ENCODE measurements at regions not wholly inside any gene's neighbourhood (a gene's known extent, or its start where the extent isn't known, plus 50 kb on each side); places are given as distances from the start of the nearest gene placed in this dataset.

GRCh38 chr1:228802386-228803220, 67.3 kb downstream of the RHOU start (continued):
- TF ChIP-seq FOXA1 (IDR thresholded peaks at IDR 0.05) (no peak), RAD21 (IDR thresholded peaks at IDR 0.05) (peak in 1 of 2 donors; percentile 18), NR2F2 (IDR thresholded peaks at IDR 0.05) (peak; percentile 94), HNF4A (conservative IDR thresholded peaks at IDR 0.05) (no peak)
- TF ChIP-seq, protein P1, sequence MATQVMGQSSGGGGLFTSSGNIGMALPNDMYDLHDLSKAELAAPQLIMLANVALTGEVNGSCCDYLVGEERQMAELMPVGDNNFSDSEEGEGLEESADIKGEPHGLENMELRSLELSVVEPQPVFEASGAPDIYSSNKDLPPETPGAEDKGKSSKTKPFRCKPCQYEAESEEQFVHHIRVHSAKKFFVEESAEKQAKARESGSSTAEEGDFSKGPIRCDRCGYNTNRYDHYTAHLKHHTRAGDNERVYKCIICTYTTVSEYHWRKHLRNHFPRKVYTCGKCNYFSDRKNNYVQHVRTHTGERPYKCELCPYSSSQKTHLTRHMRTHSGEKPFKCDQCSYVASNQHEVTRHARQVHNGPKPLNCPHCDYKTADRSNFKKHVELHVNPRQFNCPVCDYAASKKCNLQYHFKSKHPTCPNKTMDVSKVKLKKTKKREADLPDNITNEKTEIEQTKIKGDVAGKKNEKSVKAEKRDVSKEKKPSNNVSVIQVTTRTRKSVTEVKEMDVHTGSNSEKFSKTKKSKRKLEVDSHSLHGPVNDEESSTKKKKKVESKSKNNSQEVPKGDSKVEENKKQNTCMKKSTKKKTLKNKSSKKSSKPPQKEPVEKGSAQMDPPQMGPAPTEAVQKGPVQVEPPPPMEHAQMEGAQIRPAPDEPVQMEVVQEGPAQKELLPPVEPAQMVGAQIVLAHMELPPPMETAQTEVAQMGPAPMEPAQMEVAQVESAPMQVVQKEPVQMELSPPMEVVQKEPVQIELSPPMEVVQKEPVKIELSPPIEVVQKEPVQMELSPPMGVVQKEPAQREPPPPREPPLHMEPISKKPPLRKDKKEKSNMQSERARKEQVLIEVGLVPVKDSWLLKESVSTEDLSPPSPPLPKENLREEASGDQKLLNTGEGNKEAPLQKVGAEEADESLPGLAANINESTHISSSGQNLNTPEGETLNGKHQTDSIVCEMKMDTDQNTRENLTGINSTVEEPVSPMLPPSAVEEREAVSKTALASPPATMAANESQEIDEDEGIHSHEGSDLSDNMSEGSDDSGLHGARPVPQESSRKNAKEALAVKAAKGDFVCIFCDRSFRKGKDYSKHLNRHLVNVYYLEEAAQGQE (IDR thresholded peaks at IDR 0.05), result no peak

DNA sequence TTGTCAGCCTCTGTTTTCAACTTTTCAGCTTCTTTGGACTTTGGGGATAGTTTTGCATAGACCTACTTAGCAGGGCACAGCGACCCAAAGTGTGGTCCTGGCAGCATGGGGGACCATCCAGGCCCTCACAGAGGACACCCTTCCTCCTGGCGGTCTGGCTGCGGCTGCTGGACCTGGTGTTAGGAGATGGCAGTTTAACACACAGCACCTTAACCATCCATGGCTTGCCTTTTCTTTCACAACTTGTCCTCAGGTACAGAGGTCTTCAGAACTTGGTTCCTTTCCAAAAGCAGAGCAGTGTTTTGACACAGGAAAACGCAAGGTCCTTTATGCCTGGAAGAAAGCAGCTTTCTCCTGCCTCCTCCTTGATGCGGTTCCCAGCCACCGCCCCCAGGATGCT, 68.1 kb downstream of the RHOU start:
- DNase-seq (ENCODE audit: low spot score), result no peak
- WGBS, result 47% methylated on average over 6 of the region's 6 CpGs
- Histone ChIP-seq H3K4me3 (ENCODE audit: low read depth in 1 of 3, low read length in 3 of 3) (no peak overlapping the region), H3K27ac (ENCODE audit: low read depth in 1 of 2, low read length in 2 of 2) (no peak overlapping the region), H3K4me1 (ENCODE audit: control insufficient read depth in 4 of 4, insufficient read depth in 4 of 4, low read length in 3 of 4) (peaks cover 4 to 14% (median 8%) of the 10 kb centered on the region in 4 donors), H3K27me3 (ENCODE audit: control insufficient read depth in 4 of 4, insufficient read depth in 4 of 4, low read length in 3 of 4) (no peaks in the 10 kb centered on the region), H3K36me3 (ENCODE audit: control insufficient read depth in 4 of 4, insufficient read depth in 3 of 4, low read depth in 1 of 4, low read length in 3 of 4) (no peaks in the 10 kb centered on the region), H3K9me3 (ENCODE audit: control insufficient read depth in 4 of 4, low read length in 3 of 4) (no peaks in the 10 kb centered on the region), H3K9ac (ENCODE audit: low read depth in 1 of 2, low read length in 2 of 2) (no peak overlapping the region)
- no peak for TF ChIP-seq FOXA1 (IDR thresholded peaks at IDR 0.05)
- TF ChIP-seq EGR1 (IDR thresholded peaks at IDR 0.05; ENCODE audit: low read depth in 2 of 2), result no peak
- no peak for TF ChIP-seq CTCF (IDR thresholded peaks at IDR 0.05; ENCODE audit: low read depth, low read length, missing input control)
- TF ChIP-seq GABPA (IDR thresholded peaks at IDR 0.05 in 1 of 2, conservative IDR thresholded peaks at IDR 0.05 in 1 of 2), result no peak
- TF ChIP-seq, protein P2, sequence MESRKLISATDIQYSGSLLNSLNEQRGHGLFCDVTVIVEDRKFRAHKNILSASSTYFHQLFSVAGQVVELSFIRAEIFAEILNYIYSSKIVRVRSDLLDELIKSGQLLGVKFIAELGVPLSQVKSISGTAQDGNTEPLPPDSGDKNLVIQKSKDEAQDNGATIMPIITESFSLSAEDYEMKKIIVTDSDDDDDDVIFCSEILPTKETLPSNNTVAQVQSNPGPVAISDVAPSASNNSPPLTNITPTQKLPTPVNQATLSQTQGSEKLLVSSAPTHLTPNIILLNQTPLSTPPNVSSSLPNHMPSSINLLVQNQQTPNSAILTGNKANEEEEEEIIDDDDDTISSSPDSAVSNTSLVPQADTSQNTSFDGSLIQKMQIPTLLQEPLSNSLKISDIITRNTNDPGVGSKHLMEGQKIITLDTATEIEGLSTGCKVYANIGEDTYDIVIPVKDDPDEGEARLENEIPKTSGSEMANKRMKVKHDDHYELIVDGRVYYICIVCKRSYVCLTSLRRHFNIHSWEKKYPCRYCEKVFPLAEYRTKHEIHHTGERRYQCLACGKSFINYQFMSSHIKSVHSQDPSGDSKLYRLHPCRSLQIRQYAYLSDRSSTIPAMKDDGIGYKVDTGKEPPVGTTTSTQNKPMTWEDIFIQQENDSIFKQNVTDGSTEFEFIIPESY (IDR thresholded peaks at IDR 0.05), result peak; percentile 30
- peak; percentile 23 to 77 for TF ChIP-seq JUND (IDR thresholded peaks at IDR 0.05)
- TF ChIP-seq TAF1 (conservative IDR thresholded peaks at IDR 0.05), result no peak
- TF ChIP-seq HNF4A (conservative IDR thresholded peaks at IDR 0.05), result peak; percentile 98 to 99
- peak; percentile 77 for TF ChIP-seq YY1 (IDR thresholded peaks at IDR 0.05)
- no peak for TF ChIP-seq NR2F2 (IDR thresholded peaks at IDR 0.05)
- TF ChIP-seq HNF4G (IDR thresholded peaks at IDR 0.05), result peak; percentile 96
- TF ChIP-seq, protein P3, sequence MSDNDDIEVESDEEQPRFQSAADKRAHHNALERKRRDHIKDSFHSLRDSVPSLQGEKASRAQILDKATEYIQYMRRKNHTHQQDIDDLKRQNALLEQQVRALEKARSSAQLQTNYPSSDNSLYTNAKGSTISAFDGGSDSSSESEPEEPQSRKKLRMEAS (IDR thresholded peaks at IDR 0.05), result peak; percentile 53
- TF ChIP-seq SP1 (IDR thresholded peaks at IDR 0.05), result peak; percentile 66
- TF ChIP-seq, protein P1 (IDR thresholded peaks at IDR 0.05), result peak; percentile 43
- no peak for TF ChIP-seq FOXA2 (IDR thresholded peaks at IDR 0.05)
- TF ChIP-seq, protein P4, sequence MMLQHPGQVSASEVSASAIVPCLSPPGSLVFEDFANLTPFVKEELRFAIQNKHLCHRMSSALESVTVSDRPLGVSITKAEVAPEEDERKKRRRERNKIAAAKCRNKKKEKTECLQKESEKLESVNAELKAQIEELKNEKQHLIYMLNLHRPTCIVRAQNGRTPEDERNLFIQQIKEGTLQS (IDR thresholded peaks at IDR 0.05), result no peak
- peak; percentile 72 to 82 for TF ChIP-seq RXRA (IDR thresholded peaks at IDR 0.05)
- peak; percentile 57 to 72 for TF ChIP-seq RAD21 (IDR thresholded peaks at IDR 0.05)

Data from liver (tissue), 8 donors.